ENCODE measurements at regions not wholly inside any gene's neighbourhood (a gene's known extent, or its start where the extent isn't known, plus 50 kb on each side); places are given as distances from the start of the nearest gene placed in this dataset.

DNA sequence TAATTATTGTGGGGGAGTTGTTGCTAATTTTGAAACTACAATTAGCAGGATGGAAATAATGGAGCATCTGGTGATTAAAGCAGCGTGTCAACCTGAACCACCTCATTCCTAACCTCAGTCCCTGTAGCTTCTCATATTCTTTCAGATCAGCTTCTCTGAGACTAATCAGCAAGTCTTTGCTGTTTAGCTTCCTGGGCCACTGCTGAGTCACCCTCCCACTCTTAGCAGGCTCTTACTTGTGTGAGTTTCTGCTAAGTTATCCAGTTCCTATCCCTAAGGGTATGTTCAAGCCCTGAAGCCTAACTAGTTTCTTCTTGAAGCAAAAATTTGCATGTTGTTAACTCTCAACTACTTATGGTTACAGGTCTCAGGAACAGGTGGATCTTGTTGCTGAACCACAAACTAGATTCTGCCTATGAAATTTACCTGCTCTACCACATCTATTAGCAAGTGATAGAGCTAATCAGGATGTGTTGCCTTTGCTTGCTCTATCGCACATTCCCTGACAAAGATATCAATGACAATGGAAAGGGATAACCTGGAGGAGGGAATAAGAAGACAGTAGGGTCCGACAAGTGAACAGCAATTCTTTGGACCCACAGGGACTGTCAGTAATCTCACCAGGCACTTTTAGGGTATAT lies 134.2 kb downstream of the EIF4E start:
- intact Hi-C loops (cut with DNase I): no loop called here
- Histone ChIP-seq H3K4me3 (no peak overlapping the region), H3K27ac (no peak overlapping the region), H3K36me3 (no peaks in the 10 kb centered on the region), H3K4me1 (no peaks in the 10 kb centered on the region), H3K27me3 (no peaks in the 10 kb centered on the region), H3K9me3 (no peaks in the 10 kb centered on the region)
- DNase-seq (ENCODE audit: low spot score in 2 of 2): no peak
- TF ChIP-seq CTCF (IDR thresholded peaks at IDR 0.05): no peak

- Histone ChIP-seq H3K4me3 (no peak overlapping the region), H3K27ac (no peak overlapping the region), H3K27me3 (no peaks in the 10 kb centered on the region), H3K4me1 (no peaks in the 10 kb centered on the region), H3K9me3 (no peaks in the 10 kb centered on the region), H3K36me3 (no peaks in the 10 kb centered on the region)
- no peak for DNase-seq (ENCODE audit: low spot score in 2 of 2)
- intact Hi-C loops (cut with DNase I): no loop called here
- no peak for TF ChIP-seq CTCF (IDR thresholded peaks at IDR 0.05)
Measured at GRCh38 chr4:98793658-98794057, 135.2 kb upstream of the TSPAN5 start.

- TF ChIP-seq CTCF (IDR thresholded peaks at IDR 0.05): no peak
- Histone ChIP-seq H3K4me3 (no peak overlapping the region), H3K36me3 (no peaks in the 10 kb centered on the region), H3K9me3 (no peaks in the 10 kb centered on the region), H3K27me3 (no peaks in the 10 kb centered on the region), H3K27ac (no peak overlapping the region), H3K4me1 (no peaks in the 10 kb centered on the region)
- no peak for DNase-seq (ENCODE audit: low spot score in 2 of 2)
- intact Hi-C loops (cut with DNase I): no loop called here
Measured at GRCh38 chr4:98786866-98787265, 128.5 kb upstream of the TSPAN5 start.

- H3K9me3 ChIP-seq: no peaks in the 10 kb centered on the region
- intact Hi-C loops (cut with DNase I): no loop called here
- H3K27me3 ChIP-seq: no peaks in the 10 kb centered on the region
- H3K36me3 ChIP-seq: no peaks in the 10 kb centered on the region
- no peak for DNase-seq (ENCODE audit: low spot score in 2 of 2)
- H3K4me1 ChIP-seq: no peaks in the 10 kb centered on the region
- no peak overlapping the region for H3K27ac ChIP-seq
- H3K4me3 ChIP-seq: no peak overlapping the region
- TF ChIP-seq CTCF (IDR thresholded peaks at IDR 0.05): no peak
Measured at GRCh38 chr4:98784947-98785706, 126.7 kb upstream of the TSPAN5 start.

DNA sequence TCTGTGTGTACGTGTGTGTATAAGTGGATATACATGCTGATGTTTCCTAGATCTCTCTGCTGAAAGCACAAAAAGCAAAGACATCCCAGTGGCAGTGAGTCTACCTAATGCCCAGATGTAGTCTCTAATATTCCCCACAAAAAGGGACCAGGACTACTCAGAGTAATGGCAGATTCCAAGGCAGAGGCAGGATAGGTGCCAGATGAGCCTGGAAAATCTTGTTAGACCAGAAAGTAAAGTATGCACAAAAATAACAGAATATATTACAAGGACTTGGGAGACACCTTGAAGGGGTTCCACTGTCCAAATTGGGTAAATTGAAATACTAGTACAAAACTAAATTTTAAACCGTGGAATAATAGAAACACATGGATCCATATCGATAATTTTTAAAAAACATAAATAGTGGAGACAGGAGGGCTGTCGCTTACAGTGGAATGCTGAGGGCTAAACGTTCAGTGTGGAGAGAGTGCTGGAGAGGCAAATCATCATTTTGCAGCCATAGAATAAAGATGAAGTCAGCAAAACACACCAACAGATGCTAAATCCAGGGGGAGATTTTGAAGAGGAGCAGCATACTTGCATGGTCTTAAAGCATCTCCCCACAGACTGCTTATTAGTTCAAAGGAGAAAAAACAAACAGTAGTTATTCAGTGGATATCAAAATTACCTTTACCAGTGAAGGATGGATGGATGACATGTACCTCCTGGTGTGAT lies 123.4 kb upstream of the TSPAN5 start:
- H3K36me3 ChIP-seq: no peaks in the 10 kb centered on the region
- DNase-seq (ENCODE audit: low spot score in 2 of 2): no peak
- H3K27me3 ChIP-seq: no peaks in the 10 kb centered on the region
- intact Hi-C loops (cut with DNase I): no loop called here
- no peak for TF ChIP-seq CTCF (IDR thresholded peaks at IDR 0.05)
- no peaks in the 10 kb centered on the region for H3K9me3 ChIP-seq
- H3K27ac ChIP-seq: no peak overlapping the region
- H3K4me3 ChIP-seq: no peak overlapping the region
- no peaks in the 10 kb centered on the region for H3K4me1 ChIP-seq
